ENCODE measurements at regions not wholly inside any gene's neighbourhood (a gene's known extent, or its start where the extent isn't known, plus 50 kb on each side); places are given as distances from the start of the nearest gene placed in this dataset.

DNA sequence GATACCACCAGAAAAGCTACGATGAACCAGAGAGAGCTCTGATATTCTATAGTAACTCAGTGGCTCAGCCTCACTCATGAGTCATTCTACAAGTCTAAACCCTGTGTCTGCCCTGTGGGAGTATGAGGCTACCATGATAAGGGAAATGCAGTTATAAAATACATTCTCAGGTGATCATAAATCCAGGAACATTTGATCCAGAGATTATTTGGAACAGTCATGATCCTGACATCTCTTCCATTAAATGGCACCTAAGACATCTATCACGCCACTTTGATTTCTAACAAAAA, 202.6 kb upstream of the RASSF8 start:
- WGBS: 87% methylated on average over 2 of the region's 2 CpGs
- Histone ChIP-seq H3K9ac (ENCODE audit: low read depth in 1 of 2, low read length in 2 of 2) (no peak overlapping the region), H3K27ac (ENCODE audit: low read depth in 1 of 2, low read length in 2 of 2) (no peak overlapping the region), H3K4me3 (ENCODE audit: low read depth in 1 of 3, low read length in 3 of 3) (no peak overlapping the region), H3K4me1 (ENCODE audit: control insufficient read depth in 4 of 4, insufficient read depth in 4 of 4, low read length in 3 of 4) (peaks cover 0 to 10% (median 7%) of the 10 kb centered on the region in 4 donors), H3K36me3 (ENCODE audit: control insufficient read depth in 4 of 4, insufficient read depth in 3 of 4, low read depth in 1 of 4, low read length in 3 of 4) (no peaks in the 10 kb centered on the region), H3K9me3 (ENCODE audit: control insufficient read depth in 4 of 4, low read length in 3 of 4) (no peaks in the 10 kb centered on the region), H3K27me3 (ENCODE audit: control insufficient read depth in 4 of 4, insufficient read depth in 4 of 4, low read length in 3 of 4) (no peaks in the 10 kb centered on the region)
- TF ChIP-seq, protein P1, sequence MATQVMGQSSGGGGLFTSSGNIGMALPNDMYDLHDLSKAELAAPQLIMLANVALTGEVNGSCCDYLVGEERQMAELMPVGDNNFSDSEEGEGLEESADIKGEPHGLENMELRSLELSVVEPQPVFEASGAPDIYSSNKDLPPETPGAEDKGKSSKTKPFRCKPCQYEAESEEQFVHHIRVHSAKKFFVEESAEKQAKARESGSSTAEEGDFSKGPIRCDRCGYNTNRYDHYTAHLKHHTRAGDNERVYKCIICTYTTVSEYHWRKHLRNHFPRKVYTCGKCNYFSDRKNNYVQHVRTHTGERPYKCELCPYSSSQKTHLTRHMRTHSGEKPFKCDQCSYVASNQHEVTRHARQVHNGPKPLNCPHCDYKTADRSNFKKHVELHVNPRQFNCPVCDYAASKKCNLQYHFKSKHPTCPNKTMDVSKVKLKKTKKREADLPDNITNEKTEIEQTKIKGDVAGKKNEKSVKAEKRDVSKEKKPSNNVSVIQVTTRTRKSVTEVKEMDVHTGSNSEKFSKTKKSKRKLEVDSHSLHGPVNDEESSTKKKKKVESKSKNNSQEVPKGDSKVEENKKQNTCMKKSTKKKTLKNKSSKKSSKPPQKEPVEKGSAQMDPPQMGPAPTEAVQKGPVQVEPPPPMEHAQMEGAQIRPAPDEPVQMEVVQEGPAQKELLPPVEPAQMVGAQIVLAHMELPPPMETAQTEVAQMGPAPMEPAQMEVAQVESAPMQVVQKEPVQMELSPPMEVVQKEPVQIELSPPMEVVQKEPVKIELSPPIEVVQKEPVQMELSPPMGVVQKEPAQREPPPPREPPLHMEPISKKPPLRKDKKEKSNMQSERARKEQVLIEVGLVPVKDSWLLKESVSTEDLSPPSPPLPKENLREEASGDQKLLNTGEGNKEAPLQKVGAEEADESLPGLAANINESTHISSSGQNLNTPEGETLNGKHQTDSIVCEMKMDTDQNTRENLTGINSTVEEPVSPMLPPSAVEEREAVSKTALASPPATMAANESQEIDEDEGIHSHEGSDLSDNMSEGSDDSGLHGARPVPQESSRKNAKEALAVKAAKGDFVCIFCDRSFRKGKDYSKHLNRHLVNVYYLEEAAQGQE (IDR thresholded peaks at IDR 0.05): no peak
- TF ChIP-seq HNF4G (IDR thresholded peaks at IDR 0.05): no peak
- TF ChIP-seq, protein P2, sequence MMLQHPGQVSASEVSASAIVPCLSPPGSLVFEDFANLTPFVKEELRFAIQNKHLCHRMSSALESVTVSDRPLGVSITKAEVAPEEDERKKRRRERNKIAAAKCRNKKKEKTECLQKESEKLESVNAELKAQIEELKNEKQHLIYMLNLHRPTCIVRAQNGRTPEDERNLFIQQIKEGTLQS (IDR thresholded peaks at IDR 0.05): no peak
- TF ChIP-seq SP1 (IDR thresholded peaks at IDR 0.05): no peak
- TF ChIP-seq, protein P3, sequence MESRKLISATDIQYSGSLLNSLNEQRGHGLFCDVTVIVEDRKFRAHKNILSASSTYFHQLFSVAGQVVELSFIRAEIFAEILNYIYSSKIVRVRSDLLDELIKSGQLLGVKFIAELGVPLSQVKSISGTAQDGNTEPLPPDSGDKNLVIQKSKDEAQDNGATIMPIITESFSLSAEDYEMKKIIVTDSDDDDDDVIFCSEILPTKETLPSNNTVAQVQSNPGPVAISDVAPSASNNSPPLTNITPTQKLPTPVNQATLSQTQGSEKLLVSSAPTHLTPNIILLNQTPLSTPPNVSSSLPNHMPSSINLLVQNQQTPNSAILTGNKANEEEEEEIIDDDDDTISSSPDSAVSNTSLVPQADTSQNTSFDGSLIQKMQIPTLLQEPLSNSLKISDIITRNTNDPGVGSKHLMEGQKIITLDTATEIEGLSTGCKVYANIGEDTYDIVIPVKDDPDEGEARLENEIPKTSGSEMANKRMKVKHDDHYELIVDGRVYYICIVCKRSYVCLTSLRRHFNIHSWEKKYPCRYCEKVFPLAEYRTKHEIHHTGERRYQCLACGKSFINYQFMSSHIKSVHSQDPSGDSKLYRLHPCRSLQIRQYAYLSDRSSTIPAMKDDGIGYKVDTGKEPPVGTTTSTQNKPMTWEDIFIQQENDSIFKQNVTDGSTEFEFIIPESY (IDR thresholded peaks at IDR 0.05): no peak
- TF ChIP-seq JUND (IDR thresholded peaks at IDR 0.05): no peak
- no peak for TF ChIP-seq FOXA2 (IDR thresholded peaks at IDR 0.05)
- no peak for DNase-seq (ENCODE audit: low spot score)

DNA sequence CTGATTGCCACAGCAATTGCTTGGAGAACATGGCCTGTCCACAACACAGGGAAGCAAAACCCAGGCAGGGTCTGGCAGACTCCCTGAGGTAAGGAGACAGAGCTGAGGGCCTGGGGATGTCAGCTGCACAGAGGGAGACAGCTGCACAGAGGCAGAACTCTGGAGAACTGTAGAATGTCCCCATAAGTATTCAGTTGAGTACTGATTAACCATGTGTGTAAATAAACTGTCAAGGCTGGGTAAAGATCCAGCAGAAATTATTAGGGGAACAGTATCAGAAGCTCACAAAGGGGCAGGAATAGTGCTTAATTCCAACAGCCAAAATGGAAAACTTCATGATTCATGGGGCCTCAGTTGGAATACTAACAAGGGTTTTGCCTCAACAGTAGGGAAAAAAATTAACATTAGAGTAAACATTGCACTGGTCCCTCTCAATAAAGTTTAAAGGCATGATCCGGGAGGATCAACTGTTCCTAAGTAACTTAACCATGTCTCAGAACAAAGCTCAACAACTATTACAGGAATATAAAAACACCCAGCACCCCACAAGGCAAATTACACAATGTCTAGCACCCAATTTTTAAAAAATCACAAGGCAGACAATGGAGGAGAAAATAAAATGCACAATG, 201.3 kb upstream of the RASSF8 start:
- Histone ChIP-seq H3K4me3 (ENCODE audit: low read depth in 1 of 3, low read length in 3 of 3) (no peak overlapping the region), H3K27me3 (ENCODE audit: control insufficient read depth in 4 of 4, insufficient read depth in 4 of 4, low read length in 3 of 4) (no peaks in the 10 kb centered on the region), H3K36me3 (ENCODE audit: control insufficient read depth in 4 of 4, insufficient read depth in 3 of 4, low read depth in 1 of 4, low read length in 3 of 4) (no peaks in the 10 kb centered on the region), H3K9ac (ENCODE audit: low read depth in 1 of 2, low read length in 2 of 2) (no peak overlapping the region), H3K9me3 (ENCODE audit: control insufficient read depth in 4 of 4, low read length in 3 of 4) (no peaks in the 10 kb centered on the region), H3K4me1 (ENCODE audit: control insufficient read depth in 4 of 4, insufficient read depth in 4 of 4, low read length in 3 of 4) (peaks cover 0 to 10% (median 7%) of the 10 kb centered on the region in 4 donors), H3K27ac (ENCODE audit: low read depth in 1 of 2, low read length in 2 of 2) (no peak overlapping the region)
- peak; percentile 35 for DNase-seq (ENCODE audit: low spot score)
- TF ChIP-seq HNF4A (conservative IDR thresholded peaks at IDR 0.05) (peak in 1 of 2 donors; percentile 12), TAF1 (conservative IDR thresholded peaks at IDR 0.05) (no peak), GABPA (IDR thresholded peaks at IDR 0.05 in 1 of 2, conservative IDR thresholded peaks at IDR 0.05 in 1 of 2) (no peak), SP1 (IDR thresholded peaks at IDR 0.05) (peak; percentile 17)
- WGBS: 35% methylated on average over 1 of the region's 1 CpG

DNA sequence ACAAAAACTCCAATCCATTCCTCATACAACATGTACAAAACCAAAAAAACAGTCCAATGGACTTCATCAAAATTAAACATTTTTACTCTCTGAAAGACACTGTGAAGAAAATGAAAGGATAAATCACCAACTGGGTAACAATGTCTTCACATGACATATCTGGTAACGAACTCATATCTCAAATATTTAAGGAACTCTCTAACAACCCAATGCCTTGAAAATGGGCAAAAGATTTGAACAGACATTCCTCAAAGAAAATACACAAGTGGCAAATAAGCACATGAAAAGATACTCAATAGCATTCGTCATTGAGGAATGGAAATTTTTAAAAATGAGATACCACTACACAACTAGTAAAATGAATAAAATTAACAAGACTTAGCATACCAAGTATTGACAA, 198.7 kb upstream of the RASSF8 start:
- peaks cover 0 to 10% (median 7%) of the 10 kb centered on the region in 4 donors for H3K4me1 ChIP-seq (ENCODE audit: control insufficient read depth in 4 of 4, insufficient read depth in 4 of 4, low read length in 3 of 4)
- 85% methylated on average over 2 of the region's 2 CpGs for WGBS
- no peak for DNase-seq (ENCODE audit: low spot score)
- no peaks in the 10 kb centered on the region for H3K9me3 ChIP-seq (ENCODE audit: control insufficient read depth in 4 of 4, low read length in 3 of 4)
- no peaks in the 10 kb centered on the region for H3K36me3 ChIP-seq (ENCODE audit: control insufficient read depth in 4 of 4, insufficient read depth in 3 of 4, low read depth in 1 of 4, low read length in 3 of 4)
- H3K9ac ChIP-seq (ENCODE audit: low read depth in 1 of 2, low read length in 2 of 2): no peak overlapping the region
- H3K27me3 ChIP-seq (ENCODE audit: control insufficient read depth in 4 of 4, insufficient read depth in 4 of 4, low read length in 3 of 4): no peaks in the 10 kb centered on the region
- H3K4me3 ChIP-seq (ENCODE audit: low read depth in 1 of 3, low read length in 3 of 3): no peak overlapping the region
- no peak overlapping the region for H3K27ac ChIP-seq (ENCODE audit: low read depth in 1 of 2, low read length in 2 of 2)
- TF ChIP-seq SP1 (IDR thresholded peaks at IDR 0.05) (no peak), FOXA1 (IDR thresholded peaks at IDR 0.05) (no peak), RXRA (IDR thresholded peaks at IDR 0.05) (no peak), JUND (IDR thresholded peaks at IDR 0.05) (no peak), TAF1 (conservative IDR thresholded peaks at IDR 0.05) (no peak), GABPA (IDR thresholded peaks at IDR 0.05 in 1 of 2, conservative IDR thresholded peaks at IDR 0.05 in 1 of 2) (no peak), NR2F2 (IDR thresholded peaks at IDR 0.05) (no peak), HNF4A (conservative IDR thresholded peaks at IDR 0.05) (no peak)
- TF ChIP-seq, protein P1 (IDR thresholded peaks at IDR 0.05): no peak
- TF ChIP-seq, protein P2 (IDR thresholded peaks at IDR 0.05): no peak
- TF ChIP-seq, protein P4, sequence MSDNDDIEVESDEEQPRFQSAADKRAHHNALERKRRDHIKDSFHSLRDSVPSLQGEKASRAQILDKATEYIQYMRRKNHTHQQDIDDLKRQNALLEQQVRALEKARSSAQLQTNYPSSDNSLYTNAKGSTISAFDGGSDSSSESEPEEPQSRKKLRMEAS (IDR thresholded peaks at IDR 0.05): no peak
- TF ChIP-seq, protein P5, sequence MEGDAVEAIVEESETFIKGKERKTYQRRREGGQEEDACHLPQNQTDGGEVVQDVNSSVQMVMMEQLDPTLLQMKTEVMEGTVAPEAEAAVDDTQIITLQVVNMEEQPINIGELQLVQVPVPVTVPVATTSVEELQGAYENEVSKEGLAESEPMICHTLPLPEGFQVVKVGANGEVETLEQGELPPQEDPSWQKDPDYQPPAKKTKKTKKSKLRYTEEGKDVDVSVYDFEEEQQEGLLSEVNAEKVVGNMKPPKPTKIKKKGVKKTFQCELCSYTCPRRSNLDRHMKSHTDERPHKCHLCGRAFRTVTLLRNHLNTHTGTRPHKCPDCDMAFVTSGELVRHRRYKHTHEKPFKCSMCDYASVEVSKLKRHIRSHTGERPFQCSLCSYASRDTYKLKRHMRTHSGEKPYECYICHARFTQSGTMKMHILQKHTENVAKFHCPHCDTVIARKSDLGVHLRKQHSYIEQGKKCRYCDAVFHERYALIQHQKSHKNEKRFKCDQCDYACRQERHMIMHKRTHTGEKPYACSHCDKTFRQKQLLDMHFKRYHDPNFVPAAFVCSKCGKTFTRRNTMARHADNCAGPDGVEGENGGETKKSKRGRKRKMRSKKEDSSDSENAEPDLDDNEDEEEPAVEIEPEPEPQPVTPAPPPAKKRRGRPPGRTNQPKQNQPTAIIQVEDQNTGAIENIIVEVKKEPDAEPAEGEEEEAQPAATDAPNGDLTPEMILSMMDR (IDR thresholded peaks at IDR 0.05; ENCODE audit: low read depth, low read length, missing input control): no peak

Data from liver (tissue), 8 donors.